OCI-LY3 (cell line): ENCODE measurements at regions not wholly inside any gene's neighbourhood (a gene's known extent, or its start where the extent isn't known, plus 50 kb on each side); places are given as distances from the start of the nearest gene placed in this dataset.

Source experiments
- EZH2phosphoT487 ChIP-seq: fragments of 200-600 bp; shearing (Covaris generic); IDR thresholded peaks from 2 replicates; pipeline ENCODE4 v1.6.1; 2018; ENCODE audit warnings: antibody characterized with exemption, mixed run types, low read depth
- TF ChIP-seq, protein P1 (sequence below): fragments of 200-600, 300-600 bp; sonication (generic); IDR thresholded peaks from 2 replicates; pipeline ENCODE4 v1.5.1; 2014; ENCODE audit warnings: antibody characterized with exemption, low read length, low read depth

DNA sequence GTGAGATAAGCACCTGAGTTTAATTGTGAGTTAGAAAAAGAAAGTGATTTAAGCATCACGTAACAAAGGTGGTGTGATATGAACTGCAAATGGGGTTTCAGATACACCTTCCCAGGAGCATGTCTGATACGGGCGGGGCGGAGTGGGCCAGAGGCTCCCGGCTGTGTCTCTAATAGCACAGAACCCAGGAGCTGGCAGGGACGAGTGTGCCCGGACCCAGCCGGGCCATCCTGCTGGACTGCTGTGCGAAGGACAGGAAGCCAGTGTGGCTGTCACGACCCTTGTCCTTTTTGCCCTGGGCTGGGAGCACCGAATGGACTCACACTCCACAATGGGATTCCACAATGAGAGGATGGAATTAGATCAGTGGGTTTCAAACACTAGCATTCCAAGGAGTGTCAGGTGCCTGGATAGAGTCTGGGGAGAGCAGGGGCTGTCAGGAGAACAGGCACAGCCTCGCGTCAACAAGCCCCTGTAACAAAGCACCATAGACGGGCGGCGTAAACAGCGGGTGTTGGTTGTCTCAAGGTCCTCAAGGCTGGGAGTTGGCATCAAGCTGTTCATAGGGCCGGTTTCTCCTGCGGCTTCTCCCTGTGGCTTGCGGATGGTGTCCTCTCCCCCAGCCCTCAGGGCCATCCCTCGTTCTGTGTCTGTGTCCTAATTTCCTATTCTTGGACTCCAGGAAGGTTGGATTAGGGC is 242.6 kb upstream of the PITRM1 start:
- TF ChIP-seq, protein P1, sequence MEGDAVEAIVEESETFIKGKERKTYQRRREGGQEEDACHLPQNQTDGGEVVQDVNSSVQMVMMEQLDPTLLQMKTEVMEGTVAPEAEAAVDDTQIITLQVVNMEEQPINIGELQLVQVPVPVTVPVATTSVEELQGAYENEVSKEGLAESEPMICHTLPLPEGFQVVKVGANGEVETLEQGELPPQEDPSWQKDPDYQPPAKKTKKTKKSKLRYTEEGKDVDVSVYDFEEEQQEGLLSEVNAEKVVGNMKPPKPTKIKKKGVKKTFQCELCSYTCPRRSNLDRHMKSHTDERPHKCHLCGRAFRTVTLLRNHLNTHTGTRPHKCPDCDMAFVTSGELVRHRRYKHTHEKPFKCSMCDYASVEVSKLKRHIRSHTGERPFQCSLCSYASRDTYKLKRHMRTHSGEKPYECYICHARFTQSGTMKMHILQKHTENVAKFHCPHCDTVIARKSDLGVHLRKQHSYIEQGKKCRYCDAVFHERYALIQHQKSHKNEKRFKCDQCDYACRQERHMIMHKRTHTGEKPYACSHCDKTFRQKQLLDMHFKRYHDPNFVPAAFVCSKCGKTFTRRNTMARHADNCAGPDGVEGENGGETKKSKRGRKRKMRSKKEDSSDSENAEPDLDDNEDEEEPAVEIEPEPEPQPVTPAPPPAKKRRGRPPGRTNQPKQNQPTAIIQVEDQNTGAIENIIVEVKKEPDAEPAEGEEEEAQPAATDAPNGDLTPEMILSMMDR, result no peak
- no peak for TF ChIP-seq EZH2phosphoT487
